WTC11 (cell line): ENCODE measurements at regions not wholly inside any gene's neighbourhood (a gene's known extent, or its start where the extent isn't known, plus 50 kb on each side); places are given as distances from the start of the nearest gene placed in this dataset.

Experiments used
- ATAC-seq: fragments of 200-7000 bp; cut with Tn5 transposase; 2 replicates; pipeline ENCODE4 v1.10.0; 2021; ENCODE audit warnings: mild to moderate bottlenecking, moderate library complexity
- CTCF ChIA-PET: fragments of 300-600 bp; sonication (Branson Sonifier 250); formaldehyde crosslinking; loops from one replicate; lab custom pipeline; 2021; ENCODE audit warnings: antibody characterized with exemption; lab: Charles Lee
- POLR2A ChIA-PET: fragments of 350-600 bp; sonication (Branson Sonifier 250); formaldehyde crosslinking; loops from one replicate; lab custom pipeline; 2021; ENCODE audit warnings: antibody characterized with exemption; lab: Charles Lee
- DNase-seq: peaks from one replicate; pipeline ENCODE4 v3.0.0; 2021; ENCODE audit warnings: low spot score
- H3K27ac Mint-ChIP-seq: 2 replicates; pipeline ENCODE4 v1.8.0; 2021; ENCODE audit warnings: mixed read lengths
- H3K27me3 Mint-ChIP-seq: 2 replicates; pipeline ENCODE4 v1.8.0; 2021; ENCODE audit warnings: low read depth, mild to moderate bottlenecking, moderate library complexity, mixed read lengths
- H3K36me3 Mint-ChIP-seq: 2 replicates; pipeline ENCODE4 v1.8.0; 2021; ENCODE audit warnings: mixed read lengths
- H3K4me1 Mint-ChIP-seq: 2 replicates; pipeline ENCODE4 v1.8.0; 2022; ENCODE audit warnings: mixed read lengths
- H3K4me3 Mint-ChIP-seq: 2 replicates; pipeline ENCODE4 v1.8.0; 2021; ENCODE audit warnings: mild to moderate bottlenecking, moderate library complexity, mixed read lengths
- H3K9me3 Mint-ChIP-seq: 2 replicates; pipeline ENCODE4 v1.8.0; 2021; ENCODE audit warnings: mixed read lengths
- ATF1 ChIP-seq: sonication (generic); formaldehyde crosslinking; IDR thresholded peaks from 2 replicates; pipeline ENCODE4 v1.8.1; 2023; ENCODE audit warnings: mild to moderate bottlenecking, moderate library complexity, missing genetic modification reagents
- KAT7 ChIP-seq: sonication (generic); formaldehyde crosslinking; IDR thresholded peaks from 2 replicates; pipeline ENCODE4 v1.8.1; 2023; ENCODE audit warnings: missing genetic modification reagents, mild to moderate bottlenecking, borderline replicate concordance
- OVOL2 ChIP-seq: fragments of 250-450 bp; sonication (Bioruptor Pico); IDR thresholded peaks from 2 replicates; pipeline ENCODE4 v1.9.0; 2021; ENCODE audit warnings: mild to moderate bottlenecking, borderline replicate concordance
- SMAD4 ChIP-seq: sonication (generic); formaldehyde crosslinking; IDR thresholded peaks from 2 replicates; pipeline ENCODE4 v1.8.0; 2022; ENCODE audit warnings: mild to moderate bottlenecking, missing genetic modification reagents
- SOX15 ChIP-seq: fragments of 250-450 bp; sonication (Bioruptor Pico); IDR thresholded peaks from 2 replicates; pipeline ENCODE4 v1.9.0; 2021; ENCODE audit warnings: mild to moderate bottlenecking
- TCF7 ChIP-seq: sonication (generic); formaldehyde crosslinking; IDR thresholded peaks from 2 replicates; pipeline ENCODE4 v1.8.0; 2022; ENCODE audit warnings: mild to moderate bottlenecking, low read depth, missing genetic modification reagents, moderate library complexity
- ZBTB21 ChIP-seq: sonication (generic); formaldehyde crosslinking; IDR thresholded peaks from 2 replicates; pipeline ENCODE4 v1.8.1; 2023; ENCODE audit warnings: mild to moderate bottlenecking, missing genetic modification reagents, borderline replicate concordance
- ZNF121 ChIP-seq: sonication (generic); formaldehyde crosslinking; IDR thresholded peaks from 2 replicates; pipeline ENCODE4 v1.8.0; 2023; ENCODE audit warnings: missing genetic modification reagents
- TF ChIP-seq, protein P1 (sequence below): sonication (generic); formaldehyde crosslinking; IDR thresholded peaks from 2 replicates; pipeline ENCODE4 v1.8.0; 2022; ENCODE audit warnings: missing genetic modification reagents
- TF ChIP-seq, protein P2 (sequence below): sonication (generic); formaldehyde crosslinking; IDR thresholded peaks from 2 replicates; pipeline ENCODE4 v1.8.1; 2023; ENCODE audit warnings: mild to moderate bottlenecking, missing genetic modification reagents
- TF ChIP-seq, protein P3 (sequence below): fragments of 250-450 bp; sonication (Bioruptor Pico); IDR thresholded peaks from 2 replicates; pipeline ENCODE4 v1.9.0; 2021; ENCODE audit warnings: moderate library complexity, mild to moderate bottlenecking, inconsistent platforms, borderline replicate concordance
- TF ChIP-seq, protein P4 (sequence below): sonication (generic); formaldehyde crosslinking; IDR thresholded peaks from 2 replicates; pipeline ENCODE4 v1.8.1; 2022; ENCODE audit warnings: mild to moderate bottlenecking, missing genetic modification reagents, moderate library complexity, borderline replicate concordance
- TF ChIP-seq, protein P5 (sequence below): sonication (generic); formaldehyde crosslinking; IDR thresholded peaks from 2 replicates; pipeline ENCODE4 v1.8.1; 2023; ENCODE audit warnings: mild to moderate bottlenecking, missing genetic modification reagents, moderate library complexity
- TF ChIP-seq, protein P6 (sequence below): sonication (generic); formaldehyde crosslinking; conservative IDR thresholded peaks from 2 replicates; pipeline ENCODE4 v1.8.1; 2023; ENCODE audit warnings: mild to moderate bottlenecking, low read depth, missing genetic modification reagents, moderate library complexity
- TF ChIP-seq, protein P7 (sequence below): sonication (generic); formaldehyde crosslinking; IDR thresholded peaks from 2 replicates; pipeline ENCODE4 v1.8.0; 2023; ENCODE audit warnings: missing genetic modification reagents
- TF ChIP-seq, protein P8 (sequence below): fragments of 250-450 bp; sonication (Bioruptor Pico); IDR thresholded peaks from 2 replicates; pipeline ENCODE4 v1.9.0; 2021; ENCODE audit warnings: mild to moderate bottlenecking, borderline replicate concordance
- TF ChIP-seq, protein P9 (sequence below): sonication (generic); formaldehyde crosslinking; IDR thresholded peaks from 2 replicates; pipeline ENCODE4 v1.8.0; 2023; ENCODE audit warnings: mild to moderate bottlenecking, missing genetic modification reagents

DNA sequence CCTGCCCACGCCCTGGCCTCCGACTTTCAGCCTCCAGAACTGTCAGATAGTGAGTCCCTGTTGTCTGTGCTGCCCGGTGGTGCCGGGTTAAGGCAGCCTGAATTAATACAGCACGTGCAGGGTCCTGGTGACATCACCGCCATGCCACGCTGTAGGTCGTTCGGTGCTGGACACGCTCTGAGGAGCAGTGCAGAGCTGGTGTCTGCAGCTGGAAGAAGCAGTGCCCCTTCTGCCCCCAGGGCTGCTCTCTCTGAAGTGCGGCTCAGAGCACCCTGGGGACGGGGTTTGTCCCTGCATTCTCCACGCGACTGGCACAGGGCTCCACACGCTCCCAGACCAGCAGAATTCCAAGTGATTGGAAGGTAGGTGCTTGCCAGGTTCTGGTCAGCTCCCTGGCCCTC lies 831.5 kb downstream of the TBC1D22A start (continued):
- TF ChIP-seq, protein P1, sequence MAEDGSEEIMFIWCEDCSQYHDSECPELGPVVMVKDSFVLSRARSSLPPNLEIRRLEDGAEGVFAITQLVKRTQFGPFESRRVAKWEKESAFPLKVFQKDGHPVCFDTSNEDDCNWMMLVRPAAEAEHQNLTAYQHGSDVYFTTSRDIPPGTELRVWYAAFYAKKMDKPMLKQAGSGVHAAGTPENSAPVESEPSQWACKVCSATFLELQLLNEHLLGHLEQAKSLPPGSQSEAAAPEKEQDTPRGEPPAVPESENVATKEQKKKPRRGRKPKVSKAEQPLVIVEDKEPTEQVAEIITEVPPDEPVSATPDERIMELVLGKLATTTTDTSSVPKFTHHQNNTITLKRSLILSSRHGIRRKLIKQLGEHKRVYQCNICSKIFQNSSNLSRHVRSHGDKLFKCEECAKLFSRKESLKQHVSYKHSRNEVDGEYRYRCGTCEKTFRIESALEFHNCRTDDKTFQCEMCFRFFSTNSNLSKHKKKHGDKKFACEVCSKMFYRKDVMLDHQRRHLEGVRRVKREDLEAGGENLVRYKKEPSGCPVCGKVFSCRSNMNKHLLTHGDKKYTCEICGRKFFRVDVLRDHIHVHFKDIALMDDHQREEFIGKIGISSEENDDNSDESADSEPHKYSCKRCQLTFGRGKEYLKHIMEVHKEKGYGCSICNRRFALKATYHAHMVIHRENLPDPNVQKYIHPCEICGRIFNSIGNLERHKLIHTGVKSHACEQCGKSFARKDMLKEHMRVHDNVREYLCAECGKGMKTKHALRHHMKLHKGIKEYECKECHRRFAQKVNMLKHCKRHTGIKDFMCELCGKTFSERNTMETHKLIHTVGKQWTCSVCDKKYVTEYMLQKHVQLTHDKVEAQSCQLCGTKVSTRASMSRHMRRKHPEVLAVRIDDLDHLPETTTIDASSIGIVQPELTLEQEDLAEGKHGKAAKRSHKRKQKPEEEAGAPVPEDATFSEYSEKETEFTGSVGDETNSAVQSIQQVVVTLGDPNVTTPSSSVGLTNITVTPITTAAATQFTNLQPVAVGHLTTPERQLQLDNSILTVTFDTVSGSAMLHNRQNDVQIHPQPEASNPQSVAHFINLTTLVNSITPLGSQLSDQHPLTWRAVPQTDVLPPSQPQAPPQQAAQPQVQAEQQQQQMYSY = no peak

DNA sequence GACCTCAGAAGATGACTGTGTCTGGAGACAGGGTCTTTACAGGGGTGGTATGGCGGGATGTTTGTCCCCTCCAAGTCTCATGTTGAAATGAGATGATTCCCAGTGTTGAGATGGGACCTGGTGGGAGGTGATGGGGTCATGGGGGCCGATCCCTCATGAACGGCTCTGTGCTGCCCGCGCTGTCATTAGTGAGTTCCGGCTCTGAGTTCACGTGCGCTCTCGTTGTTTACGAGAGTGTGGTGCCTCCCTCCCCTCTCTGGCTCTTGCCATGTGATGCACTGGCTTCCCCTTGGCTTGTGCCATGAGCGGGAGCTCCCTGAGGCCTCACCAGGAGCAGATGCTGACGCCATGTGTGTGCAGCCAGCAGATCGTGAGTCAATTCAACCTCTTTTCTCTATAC lies 830.8 kb downstream of the TBC1D22A start:
- peaks cover 13% of the 10 kb centered on the region for H3K36me3 Mint-ChIP-seq
- peaks cover 8% of the 10 kb centered on the region for H3K27me3 Mint-ChIP-seq
- ATAC-seq (no peak), DNase-seq (no peak)
- ChIA-PET POLR2A (no interaction called here), CTCF (no interaction called here)
- no peak overlapping the region for H3K4me3 Mint-ChIP-seq
- H3K4me1 Mint-ChIP-seq = no peaks in the 10 kb centered on the region
- H3K27ac Mint-ChIP-seq = no peak overlapping the region
- H3K9me3 Mint-ChIP-seq = peaks cover 32% of the 10 kb centered on the region
- TF ChIP-seq, protein P2, sequence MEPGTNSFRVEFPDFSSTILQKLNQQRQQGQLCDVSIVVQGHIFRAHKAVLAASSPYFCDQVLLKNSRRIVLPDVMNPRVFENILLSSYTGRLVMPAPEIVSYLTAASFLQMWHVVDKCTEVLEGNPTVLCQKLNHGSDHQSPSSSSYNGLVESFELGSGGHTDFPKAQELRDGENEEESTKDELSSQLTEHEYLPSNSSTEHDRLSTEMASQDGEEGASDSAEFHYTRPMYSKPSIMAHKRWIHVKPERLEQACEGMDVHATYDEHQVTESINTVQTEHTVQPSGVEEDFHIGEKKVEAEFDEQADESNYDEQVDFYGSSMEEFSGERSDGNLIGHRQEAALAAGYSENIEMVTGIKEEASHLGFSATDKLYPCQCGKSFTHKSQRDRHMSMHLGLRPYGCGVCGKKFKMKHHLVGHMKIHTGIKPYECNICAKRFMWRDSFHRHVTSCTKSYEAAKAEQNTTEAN = no peak
- TF ChIP-seq, protein P3, sequence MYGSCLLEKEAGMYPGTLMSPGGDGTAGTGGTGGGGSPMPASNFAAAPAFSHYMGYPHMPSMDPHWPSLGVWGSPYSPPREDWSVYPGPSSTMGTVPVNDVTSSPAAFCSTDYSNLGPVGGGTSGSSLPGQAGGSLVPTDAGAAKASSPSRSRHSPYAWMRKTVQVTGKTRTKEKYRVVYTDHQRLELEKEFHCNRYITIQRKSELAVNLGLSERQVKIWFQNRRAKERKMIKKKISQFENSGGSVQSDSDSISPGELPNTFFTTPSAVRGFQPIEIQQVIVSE (CRISPR knock-in tag) = no peak
- TF ChIP-seq KAT7 (no peak), ATF1 (CRISPR knock-in tag) (no peak), ZNF121 (no peak), TCF7 (no peak), SOX15 (CRISPR knock-in tag) (no peak), ZBTB21 (CRISPR knock-in tag) (no peak), OVOL2 (CRISPR knock-in tag) (no peak), SMAD4 (CRISPR knock-in tag) (no peak)
- TF ChIP-seq, protein P4, sequence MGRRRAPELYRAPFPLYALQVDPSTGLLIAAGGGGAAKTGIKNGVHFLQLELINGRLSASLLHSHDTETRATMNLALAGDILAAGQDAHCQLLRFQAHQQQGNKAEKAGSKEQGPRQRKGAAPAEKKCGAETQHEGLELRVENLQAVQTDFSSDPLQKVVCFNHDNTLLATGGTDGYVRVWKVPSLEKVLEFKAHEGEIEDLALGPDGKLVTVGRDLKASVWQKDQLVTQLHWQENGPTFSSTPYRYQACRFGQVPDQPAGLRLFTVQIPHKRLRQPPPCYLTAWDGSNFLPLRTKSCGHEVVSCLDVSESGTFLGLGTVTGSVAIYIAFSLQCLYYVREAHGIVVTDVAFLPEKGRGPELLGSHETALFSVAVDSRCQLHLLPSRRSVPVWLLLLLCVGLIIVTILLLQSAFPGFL (CRISPR knock-in tag) = no peak
- TF ChIP-seq, protein P5, sequence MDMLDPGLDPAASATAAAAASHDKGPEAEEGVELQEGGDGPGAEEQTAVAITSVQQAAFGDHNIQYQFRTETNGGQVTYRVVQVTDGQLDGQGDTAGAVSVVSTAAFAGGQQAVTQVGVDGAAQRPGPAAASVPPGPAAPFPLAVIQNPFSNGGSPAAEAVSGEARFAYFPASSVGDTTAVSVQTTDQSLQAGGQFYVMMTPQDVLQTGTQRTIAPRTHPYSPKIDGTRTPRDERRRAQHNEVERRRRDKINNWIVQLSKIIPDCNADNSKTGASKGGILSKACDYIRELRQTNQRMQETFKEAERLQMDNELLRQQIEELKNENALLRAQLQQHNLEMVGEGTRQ = no peak
- TF ChIP-seq, protein P6, sequence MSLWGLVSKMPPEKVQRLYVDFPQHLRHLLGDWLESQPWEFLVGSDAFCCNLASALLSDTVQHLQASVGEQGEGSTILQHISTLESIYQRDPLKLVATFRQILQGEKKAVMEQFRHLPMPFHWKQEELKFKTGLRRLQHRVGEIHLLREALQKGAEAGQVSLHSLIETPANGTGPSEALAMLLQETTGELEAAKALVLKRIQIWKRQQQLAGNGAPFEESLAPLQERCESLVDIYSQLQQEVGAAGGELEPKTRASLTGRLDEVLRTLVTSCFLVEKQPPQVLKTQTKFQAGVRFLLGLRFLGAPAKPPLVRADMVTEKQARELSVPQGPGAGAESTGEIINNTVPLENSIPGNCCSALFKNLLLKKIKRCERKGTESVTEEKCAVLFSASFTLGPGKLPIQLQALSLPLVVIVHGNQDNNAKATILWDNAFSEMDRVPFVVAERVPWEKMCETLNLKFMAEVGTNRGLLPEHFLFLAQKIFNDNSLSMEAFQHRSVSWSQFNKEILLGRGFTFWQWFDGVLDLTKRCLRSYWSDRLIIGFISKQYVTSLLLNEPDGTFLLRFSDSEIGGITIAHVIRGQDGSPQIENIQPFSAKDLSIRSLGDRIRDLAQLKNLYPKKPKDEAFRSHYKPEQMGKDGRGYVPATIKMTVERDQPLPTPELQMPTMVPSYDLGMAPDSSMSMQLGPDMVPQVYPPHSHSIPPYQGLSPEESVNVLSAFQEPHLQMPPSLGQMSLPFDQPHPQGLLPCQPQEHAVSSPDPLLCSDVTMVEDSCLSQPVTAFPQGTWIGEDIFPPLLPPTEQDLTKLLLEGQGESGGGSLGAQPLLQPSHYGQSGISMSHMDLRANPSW (CRISPR knock-in tag) = no peak
- TF ChIP-seq, protein P7, sequence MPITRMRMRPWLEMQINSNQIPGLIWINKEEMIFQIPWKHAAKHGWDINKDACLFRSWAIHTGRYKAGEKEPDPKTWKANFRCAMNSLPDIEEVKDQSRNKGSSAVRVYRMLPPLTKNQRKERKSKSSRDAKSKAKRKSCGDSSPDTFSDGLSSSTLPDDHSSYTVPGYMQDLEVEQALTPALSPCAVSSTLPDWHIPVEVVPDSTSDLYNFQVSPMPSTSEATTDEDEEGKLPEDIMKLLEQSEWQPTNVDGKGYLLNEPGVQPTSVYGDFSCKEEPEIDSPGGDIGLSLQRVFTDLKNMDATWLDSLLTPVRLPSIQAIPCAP = no peak
- TF ChIP-seq, protein P8, sequence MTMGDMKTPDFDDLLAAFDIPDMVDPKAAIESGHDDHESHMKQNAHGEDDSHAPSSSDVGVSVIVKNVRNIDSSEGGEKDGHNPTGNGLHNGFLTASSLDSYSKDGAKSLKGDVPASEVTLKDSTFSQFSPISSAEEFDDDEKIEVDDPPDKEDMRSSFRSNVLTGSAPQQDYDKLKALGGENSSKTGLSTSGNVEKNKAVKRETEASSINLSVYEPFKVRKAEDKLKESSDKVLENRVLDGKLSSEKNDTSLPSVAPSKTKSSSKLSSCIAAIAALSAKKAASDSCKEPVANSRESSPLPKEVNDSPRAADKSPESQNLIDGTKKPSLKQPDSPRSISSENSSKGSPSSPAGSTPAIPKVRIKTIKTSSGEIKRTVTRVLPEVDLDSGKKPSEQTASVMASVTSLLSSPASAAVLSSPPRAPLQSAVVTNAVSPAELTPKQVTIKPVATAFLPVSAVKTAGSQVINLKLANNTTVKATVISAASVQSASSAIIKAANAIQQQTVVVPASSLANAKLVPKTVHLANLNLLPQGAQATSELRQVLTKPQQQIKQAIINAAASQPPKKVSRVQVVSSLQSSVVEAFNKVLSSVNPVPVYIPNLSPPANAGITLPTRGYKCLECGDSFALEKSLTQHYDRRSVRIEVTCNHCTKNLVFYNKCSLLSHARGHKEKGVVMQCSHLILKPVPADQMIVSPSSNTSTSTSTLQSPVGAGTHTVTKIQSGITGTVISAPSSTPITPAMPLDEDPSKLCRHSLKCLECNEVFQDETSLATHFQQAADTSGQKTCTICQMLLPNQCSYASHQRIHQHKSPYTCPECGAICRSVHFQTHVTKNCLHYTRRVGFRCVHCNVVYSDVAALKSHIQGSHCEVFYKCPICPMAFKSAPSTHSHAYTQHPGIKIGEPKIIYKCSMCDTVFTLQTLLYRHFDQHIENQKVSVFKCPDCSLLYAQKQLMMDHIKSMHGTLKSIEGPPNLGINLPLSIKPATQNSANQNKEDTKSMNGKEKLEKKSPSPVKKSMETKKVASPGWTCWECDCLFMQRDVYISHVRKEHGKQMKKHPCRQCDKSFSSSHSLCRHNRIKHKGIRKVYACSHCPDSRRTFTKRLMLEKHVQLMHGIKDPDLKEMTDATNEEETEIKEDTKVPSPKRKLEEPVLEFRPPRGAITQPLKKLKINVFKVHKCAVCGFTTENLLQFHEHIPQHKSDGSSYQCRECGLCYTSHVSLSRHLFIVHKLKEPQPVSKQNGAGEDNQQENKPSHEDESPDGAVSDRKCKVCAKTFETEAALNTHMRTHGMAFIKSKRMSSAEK (CRISPR knock-in tag) = no peak
- TF ChIP-seq, protein P9, sequence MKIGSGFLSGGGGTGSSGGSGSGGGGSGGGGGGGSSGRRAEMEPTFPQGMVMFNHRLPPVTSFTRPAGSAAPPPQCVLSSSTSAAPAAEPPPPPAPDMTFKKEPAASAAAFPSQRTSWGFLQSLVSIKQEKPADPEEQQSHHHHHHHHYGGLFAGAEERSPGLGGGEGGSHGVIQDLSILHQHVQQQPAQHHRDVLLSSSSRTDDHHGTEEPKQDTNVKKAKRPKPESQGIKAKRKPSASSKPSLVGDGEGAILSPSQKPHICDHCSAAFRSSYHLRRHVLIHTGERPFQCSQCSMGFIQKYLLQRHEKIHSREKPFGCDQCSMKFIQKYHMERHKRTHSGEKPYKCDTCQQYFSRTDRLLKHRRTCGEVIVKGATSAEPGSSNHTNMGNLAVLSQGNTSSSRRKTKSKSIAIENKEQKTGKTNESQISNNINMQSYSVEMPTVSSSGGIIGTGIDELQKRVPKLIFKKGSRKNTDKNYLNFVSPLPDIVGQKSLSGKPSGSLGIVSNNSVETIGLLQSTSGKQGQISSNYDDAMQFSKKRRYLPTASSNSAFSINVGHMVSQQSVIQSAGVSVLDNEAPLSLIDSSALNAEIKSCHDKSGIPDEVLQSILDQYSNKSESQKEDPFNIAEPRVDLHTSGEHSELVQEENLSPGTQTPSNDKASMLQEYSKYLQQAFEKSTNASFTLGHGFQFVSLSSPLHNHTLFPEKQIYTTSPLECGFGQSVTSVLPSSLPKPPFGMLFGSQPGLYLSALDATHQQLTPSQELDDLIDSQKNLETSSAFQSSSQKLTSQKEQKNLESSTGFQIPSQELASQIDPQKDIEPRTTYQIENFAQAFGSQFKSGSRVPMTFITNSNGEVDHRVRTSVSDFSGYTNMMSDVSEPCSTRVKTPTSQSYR (CRISPR knock-in tag) = no peak
